ENCODE measurements at regions not wholly inside any gene's neighbourhood (a gene's known extent, or its start where the extent isn't known, plus 50 kb on each side); places are given as distances from the start of the nearest gene placed in this dataset.
"Not testable (repeated sequence)": the region's sequence is repeated elsewhere in the genome, so short reads cannot be mapped to it uniquely, and the experiment has no call there.

DNA sequence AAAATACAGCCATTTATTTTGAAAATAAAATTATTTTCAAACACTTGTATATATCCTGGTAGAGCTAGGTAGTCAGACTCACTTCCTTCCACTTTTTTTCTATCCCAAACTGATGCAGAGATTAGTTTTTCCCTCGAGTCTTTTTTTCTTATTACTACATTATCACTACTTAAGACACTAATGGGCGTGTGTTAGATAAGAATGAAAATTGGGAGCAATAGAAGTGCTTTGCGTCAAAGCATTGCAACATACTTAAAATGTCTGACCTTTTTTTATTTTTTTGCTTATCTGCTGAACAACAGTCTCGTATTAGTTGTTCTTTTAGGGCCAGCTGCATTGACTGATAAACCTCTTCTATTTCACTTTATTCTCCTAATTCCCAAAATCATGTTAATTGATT is 1278.7 kb downstream of the CDH12 start:
- H3K36me3 ChIP-seq: no peaks in the 10 kb centered on the region
- no peak overlapping the region for H3K4me3 ChIP-seq
- in situ Hi-C loops (cut with MboI; ENCODE audit: low sequenced_read_pairs in 4 of 4) (no loop called here), intact Hi-C loops (cut with DNase I; ENCODE audit: low total_unique reads) (no loop called here)
- H3K27ac ChIP-seq: no peak overlapping the region
- H3K9me3 ChIP-seq: no peaks in the 10 kb centered on the region
- TF ChIP-seq, protein P1, sequence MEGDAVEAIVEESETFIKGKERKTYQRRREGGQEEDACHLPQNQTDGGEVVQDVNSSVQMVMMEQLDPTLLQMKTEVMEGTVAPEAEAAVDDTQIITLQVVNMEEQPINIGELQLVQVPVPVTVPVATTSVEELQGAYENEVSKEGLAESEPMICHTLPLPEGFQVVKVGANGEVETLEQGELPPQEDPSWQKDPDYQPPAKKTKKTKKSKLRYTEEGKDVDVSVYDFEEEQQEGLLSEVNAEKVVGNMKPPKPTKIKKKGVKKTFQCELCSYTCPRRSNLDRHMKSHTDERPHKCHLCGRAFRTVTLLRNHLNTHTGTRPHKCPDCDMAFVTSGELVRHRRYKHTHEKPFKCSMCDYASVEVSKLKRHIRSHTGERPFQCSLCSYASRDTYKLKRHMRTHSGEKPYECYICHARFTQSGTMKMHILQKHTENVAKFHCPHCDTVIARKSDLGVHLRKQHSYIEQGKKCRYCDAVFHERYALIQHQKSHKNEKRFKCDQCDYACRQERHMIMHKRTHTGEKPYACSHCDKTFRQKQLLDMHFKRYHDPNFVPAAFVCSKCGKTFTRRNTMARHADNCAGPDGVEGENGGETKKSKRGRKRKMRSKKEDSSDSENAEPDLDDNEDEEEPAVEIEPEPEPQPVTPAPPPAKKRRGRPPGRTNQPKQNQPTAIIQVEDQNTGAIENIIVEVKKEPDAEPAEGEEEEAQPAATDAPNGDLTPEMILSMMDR (IDR thresholded peaks at IDR 0.05 in 4 of 5, conservative IDR thresholded peaks at IDR 0.05 in 1 of 5): no peak
- TF ChIP-seq POLR2A (IDR thresholded peaks at IDR 0.05): no peak
- ATAC-seq (no peak), DNase-seq (no peak)
- no peaks in the 10 kb centered on the region for H3K27me3 ChIP-seq
- H3K4me1 ChIP-seq: no peaks in the 10 kb centered on the region

DNA sequence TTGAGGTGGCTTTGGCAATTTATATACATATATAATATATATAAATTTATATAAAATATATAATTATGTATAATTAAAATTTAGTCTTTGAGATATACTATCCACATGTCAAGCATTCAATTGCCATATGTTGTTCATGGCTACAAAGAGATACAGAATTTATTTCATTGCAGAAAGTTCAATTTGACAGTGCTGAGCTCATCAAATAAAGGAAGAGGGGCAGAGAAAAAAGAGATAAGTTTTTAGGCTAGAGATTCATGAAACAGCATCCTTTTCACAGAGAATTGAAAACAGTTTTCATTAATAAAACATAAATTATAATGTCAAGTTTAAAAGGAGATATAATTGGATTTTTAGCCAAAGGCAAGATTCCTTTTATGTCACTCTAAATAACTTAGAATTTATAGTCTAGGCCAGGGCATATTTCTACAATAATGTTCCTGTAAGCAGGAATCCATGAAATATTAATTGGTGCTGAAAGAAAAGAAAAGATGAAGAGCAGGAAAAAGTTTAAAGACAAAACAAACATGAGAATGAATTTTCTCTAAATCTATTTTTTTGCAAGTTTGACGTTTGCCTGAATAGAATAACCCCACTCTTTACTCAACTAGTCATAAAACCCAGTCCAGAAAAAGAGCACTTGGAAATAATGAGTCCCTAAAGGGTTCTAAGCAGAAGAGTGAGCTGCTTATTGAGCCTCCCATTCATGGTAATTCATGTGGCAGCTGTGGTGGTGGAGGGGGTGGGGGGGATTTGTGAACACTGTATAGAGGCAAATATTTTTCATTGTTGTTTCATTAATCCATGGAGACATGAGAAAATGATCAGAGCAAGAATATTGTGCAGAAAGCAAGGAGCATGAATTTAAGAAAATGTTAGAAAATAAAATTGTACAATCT is 1279.5 kb downstream of the CDH12 start:
- intact Hi-C loops (cut with DNase I; ENCODE audit: low total_unique reads): no loop called here
- in situ Hi-C loops (cut with MboI; ENCODE audit: low sequenced_read_pairs in 4 of 4): no loop called here
- ATAC-seq (no peak), DNase-seq (no peak)
- TF ChIP-seq POLR2A (IDR thresholded peaks at IDR 0.05): no peak
- TF ChIP-seq, protein P1 (IDR thresholded peaks at IDR 0.05 in 4 of 5, conservative IDR thresholded peaks at IDR 0.05 in 1 of 5): no peak
- Histone ChIP-seq H3K9me3 (no peaks in the 10 kb centered on the region), H3K4me3 (no peak overlapping the region), H3K27ac (no peak overlapping the region), H3K27me3 (no peaks in the 10 kb centered on the region), H3K36me3 (no peaks in the 10 kb centered on the region), H3K4me1 (no peaks in the 10 kb centered on the region)

DNA sequence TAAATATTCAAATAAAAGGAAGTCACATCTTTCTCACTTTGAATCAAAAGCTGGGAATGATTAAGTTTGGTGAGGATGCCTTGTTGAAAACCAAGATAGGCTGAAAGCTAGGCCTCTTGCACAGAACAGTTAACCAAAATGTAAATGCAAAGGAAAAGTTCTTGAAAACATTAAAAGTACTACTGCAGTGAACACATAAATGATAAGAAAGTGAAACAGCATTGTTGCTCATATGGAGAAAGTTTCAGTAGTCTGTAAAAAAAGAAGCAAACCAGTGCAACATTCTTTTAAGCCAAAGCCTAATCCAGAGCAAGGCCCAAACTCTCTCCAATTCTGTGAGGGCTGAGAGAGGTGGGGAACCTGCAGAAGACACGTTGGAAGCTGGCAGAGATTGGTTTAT is 1281.9 kb downstream of the CDH12 start:
- intact Hi-C loops (cut with DNase I; ENCODE audit: low total_unique reads): not testable (repeated sequence)

DNA sequence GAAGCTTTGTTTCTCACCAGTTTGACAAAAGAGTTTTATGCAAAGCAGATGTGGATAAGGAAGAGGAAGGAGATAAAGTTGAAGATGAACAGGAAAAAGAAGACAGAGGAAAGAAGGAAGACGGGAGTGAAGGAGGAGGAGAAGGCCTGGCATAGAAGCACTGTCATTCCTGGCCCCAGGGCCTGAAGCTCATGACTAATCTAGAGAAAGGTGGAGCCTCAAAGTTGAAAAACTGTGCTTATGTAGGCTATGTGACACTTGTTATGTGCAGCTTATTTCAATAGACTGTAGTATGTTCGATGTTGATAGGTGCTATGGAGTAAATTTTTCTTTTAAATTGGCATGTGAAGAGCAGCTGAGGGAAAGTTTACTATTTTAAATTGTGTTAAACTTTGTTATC is 1294.0 kb downstream of the CDH12 start:
- in situ Hi-C loops (cut with MboI; ENCODE audit: low sequenced_read_pairs in 4 of 4); H3K4me1 ChIP-seq; H3K4me3 ChIP-seq; ATAC-seq; H3K9me3 ChIP-seq; H3K27ac ChIP-seq; H3K27me3 ChIP-seq; intact Hi-C loops (cut with DNase I; ENCODE audit: low total_unique reads); DNase-seq; H3K36me3 ChIP-seq: not testable (repeated sequence)

More for the DNA sequence above, 1281.9 kb downstream of the CDH12 start:
- H3K27me3 ChIP-seq; H3K4me3 ChIP-seq; H3K36me3 ChIP-seq; H3K4me1 ChIP-seq; DNase-seq; H3K27ac ChIP-seq; H3K9me3 ChIP-seq; ATAC-seq; in situ Hi-C loops (cut with MboI; ENCODE audit: low sequenced_read_pairs in 4 of 4): not testable (repeated sequence)

DNA sequence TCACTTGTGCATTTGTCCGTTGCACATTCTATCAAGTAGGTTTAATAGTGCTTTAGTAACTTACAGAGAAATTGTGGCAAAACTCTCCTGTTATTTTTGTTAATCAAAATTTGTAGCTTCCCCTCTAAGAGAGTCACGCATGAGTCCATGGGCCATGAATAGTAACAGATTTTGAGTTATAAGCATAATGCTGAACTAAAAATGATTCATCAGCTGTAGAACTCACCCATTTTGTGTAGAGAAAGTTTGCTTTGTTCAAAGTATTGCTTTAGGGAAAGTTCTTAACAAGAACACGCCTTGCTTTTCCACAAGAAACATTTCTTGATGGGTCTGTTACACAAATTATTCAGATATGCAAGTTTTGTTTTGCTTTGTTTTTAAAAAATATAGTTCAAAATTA is 1300.9 kb downstream of the CDH12 start:
- ATAC-seq; in situ Hi-C loops (cut with MboI; ENCODE audit: low sequenced_read_pairs in 4 of 4): not testable (repeated sequence)

DNA sequence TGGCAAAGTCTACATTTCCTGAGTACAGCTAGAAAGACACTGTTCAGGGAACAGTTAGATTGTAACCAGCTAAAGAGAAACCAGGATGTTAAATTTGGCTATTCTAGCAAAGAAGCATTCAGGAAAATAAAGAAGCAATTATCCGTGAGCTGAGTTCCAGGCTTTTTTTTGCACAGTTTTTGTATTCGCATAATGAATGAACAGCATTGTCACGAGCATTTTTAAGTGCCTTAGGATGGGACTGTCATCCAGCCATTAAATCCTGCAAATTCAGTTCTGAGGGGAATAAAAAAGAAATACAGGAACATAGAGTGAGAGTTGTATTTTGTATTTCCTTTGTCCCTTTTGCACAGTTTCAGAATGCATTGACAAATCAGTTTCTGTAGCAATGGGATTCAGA is 1302.2 kb downstream of the CDH12 start:
- H3K9me3 ChIP-seq; DNase-seq; ATAC-seq; H3K27ac ChIP-seq; intact Hi-C loops (cut with DNase I; ENCODE audit: low total_unique reads); H3K36me3 ChIP-seq; H3K4me1 ChIP-seq; in situ Hi-C loops (cut with MboI; ENCODE audit: low sequenced_read_pairs in 4 of 4); H3K4me3 ChIP-seq; H3K27me3 ChIP-seq: not testable (repeated sequence)

More for the DNA sequence above, 1300.9 kb downstream of the CDH12 start:
- H3K27me3 ChIP-seq; intact Hi-C loops (cut with DNase I; ENCODE audit: low total_unique reads); H3K9me3 ChIP-seq; H3K36me3 ChIP-seq; DNase-seq; H3K4me1 ChIP-seq; H3K4me3 ChIP-seq; H3K27ac ChIP-seq: not testable (repeated sequence)

DNA sequence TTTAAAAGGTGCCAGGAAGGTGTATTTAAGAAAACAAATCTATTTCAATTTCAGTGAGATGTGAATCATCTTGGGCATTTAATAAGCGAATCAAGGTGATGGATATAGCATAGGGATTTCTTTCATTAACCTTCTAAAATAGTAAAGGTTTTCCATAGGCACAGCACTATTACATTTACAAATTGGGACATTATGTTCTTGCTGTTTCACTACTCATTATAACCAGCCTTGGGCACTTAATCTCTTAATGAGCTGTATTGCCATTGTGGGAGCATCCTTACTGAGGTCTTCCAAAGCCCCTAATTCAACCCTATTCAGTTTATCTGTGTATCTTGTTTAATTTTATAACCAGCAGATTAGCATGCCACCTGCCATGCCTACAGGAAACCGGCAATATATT is 1305.5 kb downstream of the CDH12 start:
- H3K4me1 ChIP-seq; H3K36me3 ChIP-seq; H3K27ac ChIP-seq; DNase-seq; H3K4me3 ChIP-seq; H3K27me3 ChIP-seq; in situ Hi-C loops (cut with MboI; ENCODE audit: low sequenced_read_pairs in 4 of 4); H3K9me3 ChIP-seq; intact Hi-C loops (cut with DNase I; ENCODE audit: low total_unique reads); ATAC-seq: not testable (repeated sequence)

DNA sequence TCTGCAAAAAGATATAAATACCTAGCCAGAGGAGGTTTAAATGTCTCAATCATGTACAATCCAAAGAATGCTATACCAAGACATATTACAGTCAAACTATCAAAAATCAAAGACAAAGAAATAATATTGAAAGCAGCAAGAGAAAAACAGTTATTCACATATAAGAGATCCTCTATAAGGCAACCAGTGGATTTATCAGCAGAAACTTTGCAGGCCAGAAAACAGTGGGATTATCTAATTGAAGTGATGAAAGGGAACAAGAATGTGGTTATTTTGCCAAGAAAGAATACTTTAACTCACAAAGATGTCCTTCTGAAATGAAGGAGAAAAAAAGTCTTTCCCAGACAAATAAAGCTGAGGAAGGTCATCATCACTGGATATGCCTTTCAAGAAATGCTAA is 1318.0 kb downstream of the CDH12 start:
- ATAC-seq; DNase-seq; H3K4me3 ChIP-seq; in situ Hi-C loops (cut with MboI; ENCODE audit: low sequenced_read_pairs in 4 of 4); H3K27ac ChIP-seq; H3K27me3 ChIP-seq; intact Hi-C loops (cut with DNase I; ENCODE audit: low total_unique reads); H3K4me1 ChIP-seq; H3K36me3 ChIP-seq; H3K9me3 ChIP-seq: not testable (repeated sequence)

DNA sequence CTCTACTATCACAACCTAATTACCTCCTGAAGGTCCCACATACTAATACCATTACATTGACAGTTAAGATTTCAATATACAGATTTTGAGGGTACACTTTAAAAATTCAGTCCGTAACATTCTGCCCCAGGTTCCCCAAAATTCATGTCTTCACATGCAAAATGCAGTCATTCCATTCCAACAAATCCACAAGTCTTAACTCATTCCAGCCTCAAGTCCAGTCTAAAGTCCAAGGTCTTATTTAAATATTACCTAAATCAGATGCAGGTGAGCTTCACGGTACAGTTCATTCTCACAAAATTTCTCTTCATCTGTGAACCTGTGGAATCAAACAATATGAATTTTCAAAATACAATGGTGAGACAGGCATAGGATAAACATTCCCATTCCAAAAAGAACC is 1332.0 kb downstream of the CDH12 start:
- H3K4me1 ChIP-seq; H3K4me3 ChIP-seq; ATAC-seq; H3K27ac ChIP-seq; in situ Hi-C loops (cut with MboI; ENCODE audit: low sequenced_read_pairs in 4 of 4); H3K9me3 ChIP-seq; H3K27me3 ChIP-seq; intact Hi-C loops (cut with DNase I; ENCODE audit: low total_unique reads); H3K36me3 ChIP-seq; DNase-seq: not testable (repeated sequence)

DNA sequence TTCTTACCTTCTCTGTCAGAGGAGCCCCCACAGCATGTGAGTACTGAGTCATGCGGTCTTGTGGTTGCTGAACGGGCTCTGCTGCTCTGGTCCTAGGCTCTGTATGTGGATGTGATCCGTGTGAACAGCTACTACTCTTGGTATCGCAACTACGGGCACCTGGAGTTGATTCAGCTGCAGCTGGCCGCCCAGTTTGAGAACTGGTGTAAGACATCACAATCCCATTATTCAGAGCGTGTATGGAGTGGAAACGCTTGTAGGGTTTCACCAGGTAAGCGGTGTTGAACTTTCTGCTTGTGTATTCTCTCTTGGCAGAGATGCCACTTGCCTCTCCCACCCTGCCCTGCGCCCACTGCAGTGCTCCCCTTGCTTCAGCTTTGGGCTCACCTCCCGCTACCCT is 1356.2 kb downstream of the CDH12 start:
- H3K27me3 ChIP-seq; H3K9me3 ChIP-seq; in situ Hi-C loops (cut with MboI; ENCODE audit: low sequenced_read_pairs in 4 of 4); H3K4me1 ChIP-seq; intact Hi-C loops (cut with DNase I; ENCODE audit: low total_unique reads); H3K36me3 ChIP-seq; H3K4me3 ChIP-seq; DNase-seq; H3K27ac ChIP-seq; ATAC-seq: not testable (repeated sequence)
